ENCODE measurements at regions not wholly inside any gene's neighbourhood (a gene's known extent, or its start where the extent isn't known, plus 50 kb on each side); places are given as distances from the start of the nearest gene placed in this dataset.

GRCh38 chr3:5694266-5694665 is 506.8 kb downstream of the EDEM1 start:
- Histone ChIP-seq H3K4me2 (ENCODE audit: low read length) (no peak overlapping the region), H3K9ac (ENCODE audit: low read length) (no peak overlapping the region)
- TF ChIP-seq REST (IDR thresholded peaks at IDR 0.05; ENCODE audit: borderline replicate concordance) (no peak), SMC3 (conservative IDR thresholded peaks at IDR 0.05; ENCODE audit: poor library complexity) (no peak), TAF1 (IDR thresholded peaks at IDR 0.05; ENCODE audit: low read depth) (no peak), MXI1 (conservative IDR thresholded peaks at IDR 0.05; ENCODE audit: poor library complexity, severe bottlenecking) (no peak), POLR2AphosphoS5 (IDR thresholded peaks at IDR 0.05) (no peak), CTCF (IDR thresholded peaks at IDR 0.05; ENCODE audit: poor library complexity, severe bottlenecking) (no peak), EZH2 (IDR thresholded peaks at IDR 0.05; ENCODE audit: borderline replicate concordance, insufficient read depth, low read length, poor library complexity, severe bottlenecking) (no peak), RAD21 (conservative IDR thresholded peaks at IDR 0.05) (no peak), EP300 (conservative IDR thresholded peaks at IDR 0.05; ENCODE audit: poor library complexity, severe bottlenecking) (no peak)

GRCh38 chr3:5698851-5699250 is 511.3 kb downstream of the EDEM1 start:
- TF ChIP-seq EP300 (conservative IDR thresholded peaks at IDR 0.05; ENCODE audit: poor library complexity, severe bottlenecking) (no peak), RAD21 (conservative IDR thresholded peaks at IDR 0.05) (no peak), MXI1 (conservative IDR thresholded peaks at IDR 0.05; ENCODE audit: poor library complexity, severe bottlenecking) (no peak), SMC3 (conservative IDR thresholded peaks at IDR 0.05; ENCODE audit: poor library complexity) (no peak), POLR2AphosphoS5 (IDR thresholded peaks at IDR 0.05) (no peak), CTCF (IDR thresholded peaks at IDR 0.05; ENCODE audit: poor library complexity, severe bottlenecking) (no peak), TAF1 (IDR thresholded peaks at IDR 0.05; ENCODE audit: low read depth) (no peak), EZH2 (IDR thresholded peaks at IDR 0.05; ENCODE audit: borderline replicate concordance, insufficient read depth, low read length, poor library complexity, severe bottlenecking) (no peak)
- Histone ChIP-seq H3K27ac (ENCODE audit: low read length) (no peak overlapping the region), H3K4me2 (ENCODE audit: low read length) (no peak overlapping the region), H3K36me3 (ENCODE audit: insufficient read depth, low read length) (no peaks in the 10 kb centered on the region), H3K9me2 (ENCODE audit: insufficient read depth, low read length) (no peaks in the 10 kb centered on the region), H3F3A (ENCODE audit: insufficient read depth, low read length, poor library complexity, severe bottlenecking) (no peaks in the 10 kb centered on the region), H3K9me3 (ENCODE audit: low read length) (no peaks in the 10 kb centered on the region), H4K20me1 (ENCODE audit: insufficient read depth) (no peaks in the 10 kb centered on the region), H2AFZ (ENCODE audit: low read depth, low read length) (no peak overlapping the region), H3K27me3 (ENCODE audit: insufficient read depth, low read depth, low read length) (no peaks in the 10 kb centered on the region), H3K79me2 (replicated peaks; ENCODE audit: insufficient read depth, low read length) (no peaks in the 10 kb centered on the region), H3K9ac (ENCODE audit: low read length) (no peak overlapping the region), H3K4me3 (ENCODE audit: low read length) (no peak overlapping the region)

More at GRCh38 chr3:5694266-5694665, 506.8 kb downstream of the EDEM1 start:
- H3K4me3 ChIP-seq (ENCODE audit: low read length): no peak overlapping the region
- H3F3A ChIP-seq (ENCODE audit: insufficient read depth, low read length, poor library complexity, severe bottlenecking): no peaks in the 10 kb centered on the region
- no peak overlapping the region for H3K27ac ChIP-seq (ENCODE audit: low read length)
- H4K20me1 ChIP-seq (ENCODE audit: insufficient read depth): no peaks in the 10 kb centered on the region
- no peak overlapping the region for H2AFZ ChIP-seq (ENCODE audit: low read depth, low read length)
- no peaks in the 10 kb centered on the region for H3K9me3 ChIP-seq (ENCODE audit: low read length)
- no peaks in the 10 kb centered on the region for H3K27me3 ChIP-seq (ENCODE audit: insufficient read depth, low read depth, low read length)
- H3K36me3 ChIP-seq (ENCODE audit: insufficient read depth, low read length): no peaks in the 10 kb centered on the region
- no peaks in the 10 kb centered on the region for H3K79me2 ChIP-seq (replicated peaks; ENCODE audit: insufficient read depth, low read length)
- H3K9me2 ChIP-seq (ENCODE audit: insufficient read depth, low read length): no peaks in the 10 kb centered on the region
